ENCODE measurements at regions not wholly inside any gene's neighbourhood (a gene's known extent, or its start where the extent isn't known, plus 50 kb on each side); places are given as distances from the start of the nearest gene placed in this dataset.

GRCh38 chr7:156119771-156120170, 307.5 kb upstream of the SHH start:
- DNase-seq, result no peak

GRCh38 chr7:156118248-156118645, 306.0 kb upstream of the SHH start:
- no peak for DNase-seq

DNA sequence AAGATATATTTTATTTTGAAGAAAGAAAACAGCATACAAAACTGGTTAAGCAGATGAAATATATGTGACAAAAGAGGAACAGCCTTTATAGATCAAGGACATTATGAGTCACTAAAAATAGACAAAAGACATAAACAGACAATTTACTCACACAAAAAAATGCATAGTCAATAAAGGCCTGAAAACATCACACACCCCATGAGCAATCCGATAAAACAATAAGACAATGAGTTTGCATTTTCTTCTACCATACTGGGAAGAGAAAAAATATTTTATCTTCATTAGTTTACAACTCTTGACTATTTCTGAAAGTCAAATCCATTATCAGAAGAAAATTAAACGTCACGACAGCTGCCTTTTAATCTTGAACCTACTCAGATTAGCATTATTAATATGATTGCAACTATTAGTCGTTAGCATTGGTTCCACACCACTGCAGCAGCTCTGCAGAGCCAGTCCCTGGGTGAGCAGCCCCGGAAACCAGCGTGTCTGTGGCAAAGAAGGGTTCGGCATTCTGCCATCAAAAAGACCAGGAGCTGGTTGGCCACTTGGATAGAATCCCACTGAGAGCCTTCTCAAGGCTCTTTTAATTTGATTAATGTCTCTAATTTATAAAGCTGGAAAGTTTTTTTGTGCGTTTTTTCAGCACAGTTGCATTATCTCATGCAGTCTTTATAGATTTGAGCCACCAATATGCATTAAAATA, 305.4 kb upstream of the SHH start:
- no peak for DNase-seq

GRCh38 chr7:156116514-156117215, 304.4 kb upstream of the SHH start:
- DNase-seq, result no peak

DNA sequence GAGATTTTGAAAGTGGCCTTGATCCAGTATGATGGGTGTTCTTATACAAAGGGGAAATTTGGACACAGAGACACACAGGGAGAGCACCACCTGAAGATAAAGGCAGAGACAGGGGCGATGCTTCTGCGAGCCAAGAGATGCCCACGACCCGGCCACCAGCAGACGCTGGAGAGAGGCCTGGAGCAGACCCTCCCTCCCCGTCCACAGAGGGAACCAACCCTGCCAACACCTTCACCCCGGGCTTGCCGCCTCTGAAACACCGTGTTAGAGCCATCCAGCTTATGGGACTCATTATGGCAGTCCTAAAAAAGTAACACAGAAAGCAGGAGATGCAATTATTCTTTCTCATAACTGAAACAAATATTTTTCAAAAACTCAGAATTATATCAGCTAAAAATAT, 303.3 kb upstream of the SHH start:
- no peak for DNase-seq

- DNase-seq, result no peak
Observed at GRCh38 chr7:156113731-156114130, 301.5 kb upstream of the SHH start.

- DNase-seq, result no peak
Observed at GRCh38 chr7:156109988-156110387, 297.7 kb upstream of the SHH start.

DNA sequence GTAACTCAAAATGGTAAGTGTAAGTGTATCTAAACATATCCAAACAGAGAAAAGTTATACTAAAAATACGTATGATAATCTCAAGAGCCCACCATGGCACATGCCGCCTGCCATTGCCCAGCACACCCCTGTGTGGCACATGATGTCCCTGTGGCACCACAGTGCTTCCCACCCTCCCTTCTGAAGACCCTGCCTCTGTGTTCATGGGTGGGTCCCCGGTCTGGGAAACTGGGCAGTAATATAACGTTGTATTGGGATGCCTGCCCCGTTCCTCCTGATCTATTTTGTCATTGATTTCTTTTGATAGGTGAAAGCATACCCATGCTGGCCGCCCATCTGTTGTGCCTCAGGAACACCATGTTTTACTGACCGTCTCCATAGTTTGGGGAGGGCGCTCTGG, 296.8 kb upstream of the SHH start:
- DNase-seq, result no peak

GRCh38 chr7:156107957-156108356, 295.7 kb upstream of the SHH start:
- no peak for DNase-seq

DNA sequence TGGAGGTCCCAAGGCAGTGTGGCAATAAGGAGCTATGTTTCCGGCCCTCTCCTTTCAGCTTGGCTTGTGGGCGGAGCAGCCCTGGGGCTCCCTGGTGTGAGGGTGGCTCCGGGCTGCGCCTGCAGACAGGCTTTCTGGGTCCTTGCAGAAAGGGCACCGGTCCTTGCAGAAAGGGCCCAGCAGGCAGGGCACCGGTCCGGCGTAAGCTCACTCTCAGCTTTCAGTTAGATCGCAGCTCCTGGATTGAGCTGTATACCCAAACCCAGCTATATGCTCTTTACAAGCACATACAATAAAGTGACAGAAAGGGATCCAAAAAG, 293.8 kb upstream of the SHH start:
- DNase-seq, result no peak

DNA sequence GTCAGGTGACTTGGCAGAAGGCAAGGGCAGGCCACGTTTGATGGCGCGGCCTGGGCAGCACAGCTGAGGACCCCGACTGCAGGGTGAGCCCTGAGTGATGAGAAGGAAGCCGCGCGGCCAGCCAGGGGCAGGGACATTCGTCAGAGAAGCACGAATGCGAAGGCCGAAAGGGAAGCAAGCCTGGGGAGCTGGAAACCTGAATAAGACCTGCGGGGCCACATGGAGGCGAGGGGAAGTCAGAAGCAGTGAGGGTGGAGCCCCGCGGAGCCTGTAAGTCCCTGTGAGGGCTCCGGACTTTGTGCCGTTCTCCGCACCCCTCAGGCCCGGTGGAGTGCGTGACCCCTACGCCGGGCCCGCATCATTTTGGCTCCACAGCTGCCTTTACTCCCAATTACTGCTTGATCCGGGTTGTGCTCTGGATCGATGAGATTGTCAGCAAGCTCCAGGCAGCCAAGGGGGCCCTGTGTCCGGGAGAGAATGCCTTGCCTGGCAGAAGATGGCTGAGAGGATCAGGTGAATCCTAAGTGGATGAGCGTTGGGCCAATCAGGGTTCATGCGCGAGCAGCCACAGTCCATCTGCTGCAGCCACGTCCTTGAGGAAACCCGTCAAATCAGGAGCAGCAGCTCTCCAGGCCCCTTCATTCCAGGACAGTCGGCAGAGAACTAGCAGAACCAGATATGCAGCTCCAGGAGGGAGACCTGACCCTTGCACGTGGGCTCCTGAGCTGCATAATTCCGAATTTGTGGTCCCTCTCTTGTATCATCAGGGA, 293.3 kb upstream of the SHH start:
- DNase-seq, result peak in 1 of 2 experiments; percentile 45

- no peak for DNase-seq
Observed at GRCh38 chr7:156104501-156105336, 292.5 kb upstream of the SHH start.

GRCh38 chr7:156102267-156102666, 290.0 kb upstream of the SHH start:
- no peak for DNase-seq

GRCh38 chr7:156101355-156101754, 289.1 kb upstream of the SHH start:
- DNase-seq, result no peak

GRCh38 chr7:156100086-156100485, 287.8 kb upstream of the SHH start:
- no peak for DNase-seq

DNA sequence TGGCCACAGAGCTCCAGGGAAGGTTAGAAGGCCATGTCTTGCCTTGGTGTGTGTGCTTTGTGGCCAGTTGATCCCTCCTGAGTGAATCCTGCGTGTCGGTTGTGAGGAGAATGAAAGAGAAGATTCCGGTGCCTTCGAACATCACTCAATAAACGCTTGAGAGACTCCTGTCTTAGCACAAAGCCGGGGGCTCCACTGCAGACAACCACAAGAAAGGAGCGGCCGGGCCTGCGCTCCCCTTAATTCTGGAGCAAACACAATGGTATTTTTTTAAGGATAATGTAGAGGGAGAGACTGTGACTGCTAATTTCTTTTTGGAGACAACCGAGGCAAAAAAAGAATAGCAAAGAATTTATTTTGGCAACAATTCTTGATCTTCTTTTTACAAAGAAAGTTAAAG, 286.8 kb upstream of the SHH start:
- DNase-seq, result no peak

GRCh38 chr7:156096771-156097538, 284.7 kb upstream of the SHH start:
- DNase-seq, result no peak

DNA sequence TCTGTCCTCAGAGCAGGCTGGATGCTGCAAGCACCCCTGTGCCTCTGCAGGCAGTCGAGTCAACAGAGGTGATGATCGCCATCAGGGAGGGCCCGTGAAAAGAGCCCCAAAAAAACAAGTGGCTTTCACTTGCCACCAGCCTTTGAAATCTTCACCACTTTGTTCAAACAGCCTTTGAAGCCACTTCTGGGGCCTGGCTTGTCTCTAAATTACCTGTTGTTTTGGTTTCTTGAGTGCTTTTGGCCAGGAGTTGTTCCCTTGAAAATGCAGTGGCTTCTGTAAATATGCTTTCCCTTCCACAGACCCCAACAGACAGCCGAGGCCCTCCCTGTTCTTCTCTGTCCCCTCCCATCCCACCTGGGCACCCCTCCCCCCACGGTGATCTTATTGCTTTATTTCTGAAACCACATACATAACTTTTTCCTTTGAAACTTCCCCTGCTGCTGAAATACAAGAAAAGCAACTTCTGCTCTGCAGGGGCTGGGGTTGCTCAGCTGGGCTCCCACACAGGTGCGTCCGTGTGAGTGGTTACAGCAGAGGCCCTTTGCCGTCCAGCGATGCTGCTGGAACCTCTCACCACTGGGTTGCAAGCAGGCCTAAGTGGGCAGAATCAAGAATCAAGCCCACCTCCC, 283.8 kb upstream of the SHH start:
- no peak for DNase-seq

GRCh38 chr7:156094350-156095146, 282.3 kb upstream of the SHH start:
- DNase-seq, result no peak

DNA sequence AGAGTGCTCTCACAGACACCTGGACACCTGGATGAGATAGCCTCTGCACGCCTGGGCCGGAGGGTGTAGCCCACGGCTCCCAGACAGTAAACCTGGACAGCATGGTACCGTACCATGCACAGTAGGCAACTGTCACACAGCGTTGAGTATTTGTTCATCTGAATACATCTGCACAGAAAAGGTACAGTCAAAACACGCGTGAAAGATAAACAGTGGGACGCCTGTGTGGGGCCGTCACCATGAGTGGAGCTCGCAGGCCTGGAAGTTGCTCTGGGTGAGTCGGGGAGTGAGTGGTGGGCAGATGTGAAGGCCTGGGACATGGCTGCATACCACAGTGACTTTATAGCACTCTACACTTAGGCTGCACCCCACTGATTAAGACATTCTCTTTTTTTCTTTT, 280.0 kb upstream of the SHH start:
- no peak for DNase-seq

DNA sequence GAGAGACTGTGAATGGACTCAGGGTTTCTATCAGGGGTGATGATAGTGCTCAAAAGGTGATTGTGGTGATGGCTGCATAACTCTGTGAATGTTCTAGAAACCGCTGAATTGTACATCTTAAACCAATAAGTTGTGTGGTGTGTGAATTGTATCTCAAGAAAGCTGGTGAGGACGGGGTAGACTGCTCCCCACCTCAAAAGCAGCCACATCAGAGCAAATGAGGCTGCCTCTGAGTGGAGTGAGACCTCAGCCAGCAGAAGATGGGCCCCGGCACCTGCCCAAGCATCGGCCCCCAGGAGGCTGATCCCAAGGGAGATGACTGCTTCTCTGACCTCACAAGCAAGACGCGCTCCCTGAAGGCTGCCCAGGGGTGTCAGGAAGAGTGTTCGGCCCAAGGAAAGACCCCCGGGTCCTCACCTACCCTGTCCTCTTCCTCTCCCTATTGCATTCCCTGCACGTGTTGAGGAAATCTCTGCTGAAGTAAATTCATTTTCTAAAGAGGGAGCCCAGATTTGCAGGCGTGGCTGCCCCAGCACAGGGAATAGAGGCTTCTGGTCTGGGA, 279.3 kb upstream of the SHH start:
- DNase-seq, result no peak
